K562 (cell line): ENCODE measurements at regions not wholly inside any gene's neighbourhood (a gene's known extent, or its start where the extent isn't known, plus 50 kb on each side); places are given as distances from the start of the nearest gene placed in this dataset.

Experiments
- ARID2 ChIP-seq: fragments of 450-650 bp; IDR thresholded peaks from 2 replicates; pipeline ENCODE4 v1.6.1; 2017; ENCODE audit warnings: antibody characterized with exemption, mild to moderate bottlenecking
- EP400 ChIP-seq: fragments of 450-650 bp; IDR thresholded peaks from 2 replicates; pipeline ENCODE4 v1.6.1; 2017; ENCODE audit warnings: antibody characterized with exemption, mild to moderate bottlenecking, moderate library complexity
- HDAC2 ChIP-seq: fragments of 450-650 bp; IDR thresholded peaks from 2 replicates; pipeline ENCODE4 v1.6.1; 2016; ENCODE audit warnings: mild to moderate bottlenecking
- NR3C1 ChIP-seq: sonication (generic); formaldehyde crosslinking; IDR thresholded peaks from 2 replicates; pipeline ENCODE4 v1.8.1; 2022; ENCODE audit warnings: missing genetic modification reagents
- RBM25 ChIP-seq: fragments of 200-400 bp; formaldehyde crosslinking; IDR thresholded peaks from 2 replicates; pipeline ENCODE4 v1.6.1; 2018; ENCODE audit warnings: low read length, low read depth, moderate library complexity; ENCODE audit not compliant: severe bottlenecking
- TCF3 ChIP-seq: sonication (generic); formaldehyde crosslinking; IDR thresholded peaks from 2 replicates; pipeline ENCODE4 v1.4.0; 2020; ENCODE audit warnings: mild to moderate bottlenecking, missing genetic modification reagents
- TF ChIP-seq, protein P1 (sequence below): fragments of 250-450 bp; sonication (Bioruptor Pico); IDR thresholded peaks from 2 replicates; pipeline ENCODE4 v1.5.0; 2021; ENCODE audit warnings: mild to moderate bottlenecking, moderate library complexity
- TF ChIP-seq, protein P2 (sequence below), 3 experiments: IDR thresholded peaks in 2 of 3; conservative IDR thresholded peaks in 1 of 3; 2 replicates each; pipeline ENCODE4 v1.5.1; 2011 to 2012; ENCODE audit warnings: low read length in 3 of 3, mild to moderate bottlenecking in 3 of 3, control low read depth in 2 of 3, improper control_type of control experiment in 1 of 3, inconsistent platforms in 1 of 3, low read depth in 1 of 3, mixed read lengths in 1 of 3, moderate library complexity in 1 of 3; ENCODE audit not compliant: insufficient read depth in 2 of 3

DNA sequence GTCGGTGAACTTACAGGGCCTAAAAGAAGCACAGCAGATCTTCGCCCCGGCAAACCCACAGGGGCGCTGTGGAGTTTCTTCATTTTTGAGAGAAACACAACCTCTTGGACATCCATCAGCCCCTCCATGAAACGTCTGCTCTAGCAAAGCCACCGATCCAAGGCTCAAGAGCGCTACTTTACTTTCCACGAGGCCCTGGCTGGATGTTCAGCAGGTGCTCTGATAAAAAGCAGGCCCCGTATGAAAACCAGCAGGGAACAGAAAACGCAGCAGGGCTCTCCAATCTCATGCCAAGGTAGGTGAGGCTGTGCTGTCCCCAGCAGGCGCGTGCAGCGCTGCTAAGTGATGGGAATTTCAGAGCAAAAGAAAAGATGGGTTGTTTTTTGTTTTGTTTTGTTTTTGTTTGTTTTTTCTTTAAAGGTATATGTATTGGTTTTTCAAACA is 86.7 kb downstream of the IRS2 start (continued):
- TF ChIP-seq, protein P1, sequence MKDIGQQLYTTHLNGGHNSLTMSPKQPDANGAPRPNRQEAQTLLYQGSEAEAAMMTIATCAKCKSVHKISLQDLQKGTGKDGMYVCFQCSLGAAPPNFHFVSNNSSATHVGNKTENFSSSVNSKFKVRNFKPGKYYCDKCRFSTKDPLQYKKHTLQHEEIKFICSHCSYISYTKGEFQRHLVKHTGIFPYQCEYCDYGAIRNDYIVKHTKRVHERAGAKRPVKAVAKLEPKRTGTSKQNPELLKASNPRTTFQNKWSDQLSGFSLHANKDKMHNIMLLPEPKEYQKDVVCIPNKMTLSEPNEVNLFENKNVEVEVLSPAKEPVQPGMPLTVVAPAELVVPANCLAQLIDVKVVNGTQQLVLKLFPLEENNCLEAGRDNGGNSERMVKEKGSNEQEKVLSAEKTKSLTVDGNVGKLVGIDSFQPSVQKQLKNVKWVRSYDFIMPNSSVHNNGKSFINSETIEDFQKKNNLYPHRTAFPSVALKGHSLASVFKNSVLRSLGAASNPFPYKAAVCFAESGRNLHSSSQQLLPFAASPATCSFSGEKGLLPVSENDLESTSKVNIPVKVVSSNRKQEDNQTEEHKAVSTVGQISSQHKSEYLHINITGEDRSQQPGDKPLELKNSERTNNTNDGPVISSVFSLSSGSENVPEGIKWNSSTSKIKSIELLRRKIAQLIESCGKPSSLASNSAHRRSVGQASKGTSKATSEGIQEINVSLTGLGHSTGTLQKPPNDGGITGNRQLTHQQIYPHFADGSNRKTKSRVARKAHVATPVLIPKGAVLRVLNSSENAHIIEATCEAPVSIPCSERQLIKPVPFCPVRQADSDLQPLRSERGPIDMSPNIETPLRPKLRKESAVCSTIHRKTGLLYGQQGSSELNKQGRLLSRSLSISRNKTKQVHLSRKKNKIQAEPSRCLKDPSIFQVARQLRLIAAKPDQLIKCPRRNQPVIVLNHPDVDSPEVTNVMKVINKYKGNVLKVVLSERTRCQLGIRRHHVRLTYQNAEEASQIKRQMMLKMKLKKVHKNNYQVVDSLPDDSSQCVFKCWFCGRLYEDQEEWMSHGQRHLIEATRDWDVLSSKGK = no peak
- no peak for TF ChIP-seq NR3C1 (CRISPR knock-in tag)
- TF ChIP-seq HDAC2 = 0 out of 2 replicates have a peak, but pooled peaks have one; percentile 11
- no peak for TF ChIP-seq TCF3 (CRISPR knock-in tag)
- TF ChIP-seq, protein P2, sequence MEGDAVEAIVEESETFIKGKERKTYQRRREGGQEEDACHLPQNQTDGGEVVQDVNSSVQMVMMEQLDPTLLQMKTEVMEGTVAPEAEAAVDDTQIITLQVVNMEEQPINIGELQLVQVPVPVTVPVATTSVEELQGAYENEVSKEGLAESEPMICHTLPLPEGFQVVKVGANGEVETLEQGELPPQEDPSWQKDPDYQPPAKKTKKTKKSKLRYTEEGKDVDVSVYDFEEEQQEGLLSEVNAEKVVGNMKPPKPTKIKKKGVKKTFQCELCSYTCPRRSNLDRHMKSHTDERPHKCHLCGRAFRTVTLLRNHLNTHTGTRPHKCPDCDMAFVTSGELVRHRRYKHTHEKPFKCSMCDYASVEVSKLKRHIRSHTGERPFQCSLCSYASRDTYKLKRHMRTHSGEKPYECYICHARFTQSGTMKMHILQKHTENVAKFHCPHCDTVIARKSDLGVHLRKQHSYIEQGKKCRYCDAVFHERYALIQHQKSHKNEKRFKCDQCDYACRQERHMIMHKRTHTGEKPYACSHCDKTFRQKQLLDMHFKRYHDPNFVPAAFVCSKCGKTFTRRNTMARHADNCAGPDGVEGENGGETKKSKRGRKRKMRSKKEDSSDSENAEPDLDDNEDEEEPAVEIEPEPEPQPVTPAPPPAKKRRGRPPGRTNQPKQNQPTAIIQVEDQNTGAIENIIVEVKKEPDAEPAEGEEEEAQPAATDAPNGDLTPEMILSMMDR (IDR thresholded peaks at IDR 0.05 in 2 of 3, conservative IDR thresholded peaks at IDR 0.05 in 1 of 3; ENCODE audit: insufficient read depth in 2 of 3, low read depth in 1 of 3, low read length in 3 of 3) = peak; percentile 18 to 45 (median 27); a peak in 3 of 6 replicates
- no peak for TF ChIP-seq ARID2
- peak; percentile 63 for TF ChIP-seq RBM25
- TF ChIP-seq EP400 = 0 out of 2 replicates have a peak, but pooled peaks have one; percentile 20
- TF ChIP-seq, all 486 proteins: peak for 9
